Right atrium auricular region (tissue), 2 donors: ENCODE measurements at regions not wholly inside any gene's neighbourhood (a gene's known extent, or its start where the extent isn't known, plus 50 kb on each side); places are given as distances from the start of the nearest gene placed in this dataset.

Source experiments
- DNase-seq: peaks from one replicate; pipeline ENCODE4 v3.0.0-alpha.2; 2019; ENCODE audit warnings: low spot score
- H3K27ac ChIP-seq, 2 donors: fragments of 200-600 bp; sonication (generic); 1 replicate in 1 of 2; 2 replicates in 1 of 2; pipeline ENCODE4 v1.5.1; 2016 to 2019
- H3K27me3 ChIP-seq, 2 donors: fragments of 200-600 bp; sonication (generic); one replicate each; pipeline versions ENCODE4 v1.5.1 to v1.6.0; 2017 to 2019
- H3K36me3 ChIP-seq: fragments of 200-600 bp; sonication (generic); one replicate; pipeline ENCODE4 v1.5.1; 2016
- H3K4me1 ChIP-seq, 2 donors: fragments of 200-600 bp; sonication (generic); one replicate each; pipeline versions ENCODE4 v1.5.1 to v1.6.0; 2017 to 2019
- H3K4me3 ChIP-seq, 2 donors: fragments of 200-600 bp; sonication (generic); 1 replicate in 1 of 2; 2 replicates in 1 of 2; pipeline ENCODE4 v1.5.1; 2017 to 2019; ENCODE audit warnings: mild to moderate bottlenecking in 1 of 2, moderate library complexity in 1 of 2
- H3K9me3 ChIP-seq, 2 donors: fragments of 200-600 bp; sonication (generic); one replicate each; pipeline ENCODE4 v1.5.1; 2019
- CTCF ChIP-seq, 2 donors: fragments of 200-600 bp; sonication (generic); IDR thresholded peaks; one replicate each; pipeline ENCODE4 v1.5.1; 2019; ENCODE audit warnings: antibody characterized with exemption in 2 of 2

DNA sequence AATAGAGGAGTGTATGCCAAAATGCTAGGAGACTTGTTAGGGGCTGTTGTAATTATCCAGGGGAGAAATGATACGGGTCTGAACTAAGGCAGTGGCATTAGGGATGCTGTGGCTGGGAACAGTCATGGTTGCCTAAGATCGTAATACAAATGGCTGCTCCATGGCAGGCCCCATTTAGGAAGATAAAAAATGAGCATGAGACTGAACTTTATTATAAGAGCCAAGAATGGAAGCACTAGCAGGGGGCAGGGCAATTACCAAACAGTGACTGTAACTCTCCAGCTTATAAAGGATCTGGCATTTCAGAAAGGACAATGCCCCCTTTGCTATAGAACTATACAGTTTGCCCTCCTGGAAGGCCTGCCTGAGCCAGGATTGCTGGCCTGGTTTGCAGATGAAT lies 503.3 kb upstream of the CDH5 start:
- peaks cover 0 to 8% of the 10 kb centered on the region in 2 donors for H3K9me3 ChIP-seq
- no peak overlapping the region for H3K4me3 ChIP-seq
- no peak for DNase-seq
- no peak for TF ChIP-seq CTCF (IDR thresholded peaks at IDR 0.05)
- H3K27ac ChIP-seq = no peak overlapping the region
- H3K36me3 ChIP-seq = no peaks in the 10 kb centered on the region
- no peaks in the 10 kb centered on the region for H3K4me1 ChIP-seq
- no peaks in the 10 kb centered on the region for H3K27me3 ChIP-seq

GRCh38 chr16:65861131-65861731 lies 505.3 kb upstream of the CDH5 start:
- peaks cover 0 to 8% of the 10 kb centered on the region in 2 donors for H3K9me3 ChIP-seq
- TF ChIP-seq CTCF (IDR thresholded peaks at IDR 0.05) = no peak

GRCh38 chr16:65855171-65856145 lies 511.0 kb upstream of the CDH5 start:
- peak; percentile 50 for DNase-seq
- Histone ChIP-seq H3K27me3 (no peaks in the 10 kb centered on the region), H3K36me3 (no peaks in the 10 kb centered on the region), H3K4me3 (no peak overlapping the region), H3K4me1 (no peaks in the 10 kb centered on the region), H3K9me3 (peaks cover 0 to 9% of the 10 kb centered on the region in 2 donors), H3K27ac (no peak overlapping the region)
- no peak for TF ChIP-seq CTCF (IDR thresholded peaks at IDR 0.05)

More at GRCh38 chr16:65861131-65861731, 505.3 kb upstream of the CDH5 start:
- DNase-seq = no peak
- no peaks in the 10 kb centered on the region for H3K36me3 ChIP-seq
- H3K4me1 ChIP-seq = no peaks in the 10 kb centered on the region
- H3K27ac ChIP-seq = no peak overlapping the region
- no peak overlapping the region for H3K4me3 ChIP-seq
- H3K27me3 ChIP-seq = no peaks in the 10 kb centered on the region

DNA sequence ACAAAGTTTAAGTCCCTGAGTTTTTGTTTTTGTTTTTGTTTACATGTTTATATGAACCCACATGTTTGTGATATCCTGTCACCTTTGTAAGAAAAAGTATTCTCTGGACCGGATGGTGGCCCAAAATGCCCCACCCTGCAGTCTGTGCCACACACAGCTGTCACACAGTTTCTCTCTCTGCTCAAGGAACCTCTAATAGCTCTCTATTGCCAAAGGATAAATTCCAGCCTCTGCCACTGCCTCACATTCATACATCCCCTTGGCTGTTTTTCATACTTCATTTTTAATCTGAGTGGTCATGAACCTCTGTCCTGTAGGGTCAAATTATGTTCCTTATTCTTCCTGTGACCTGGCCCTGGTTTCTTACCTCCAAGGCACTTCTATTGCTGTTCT lies 520.3 kb upstream of the CDH5 start:
- H3K9me3 ChIP-seq = no peaks in the 10 kb centered on the region
- no peaks in the 10 kb centered on the region for H3K27me3 ChIP-seq
- no peak overlapping the region for H3K27ac ChIP-seq
- H3K36me3 ChIP-seq = no peaks in the 10 kb centered on the region
- no peak for TF ChIP-seq CTCF (IDR thresholded peaks at IDR 0.05)
- no peaks in the 10 kb centered on the region for H3K4me1 ChIP-seq
- no peak for DNase-seq
- no peak overlapping the region for H3K4me3 ChIP-seq

- no peak for DNase-seq
- Histone ChIP-seq H3K4me3 (no peak overlapping the region), H3K36me3 (no peaks in the 10 kb centered on the region), H3K27me3 (no peaks in the 10 kb centered on the region), H3K9me3 (no peaks in the 10 kb centered on the region), H3K4me1 (no peaks in the 10 kb centered on the region), H3K27ac (no peak overlapping the region)
- TF ChIP-seq CTCF (IDR thresholded peaks at IDR 0.05) = no peak
Measured at GRCh38 chr16:65845466-65846209, 520.9 kb upstream of the CDH5 start.
